AG09309 (cell line): ENCODE measurements at regions not wholly inside any gene's neighbourhood (a gene's known extent, or its start where the extent isn't known, plus 50 kb on each side); places are given as distances from the start of the nearest gene placed in this dataset.
"Not testable (repeated sequence)": the region's sequence is repeated elsewhere in the genome, so short reads cannot be mapped to it uniquely, and the experiment has no call there.

ENCODE experiments used
- DNase-seq: peaks from one replicate; pipeline ENCODE4 v3.0.0-alpha.2; 2010; ENCODE audit warnings: low read depth
- H3K4me3 ChIP-seq: 2 replicates; pipeline ENCODE4 v1.5.1; 2011; ENCODE audit warnings: mild to moderate bottlenecking, low read depth, low read length, moderate library complexity; ENCODE audit not compliant: control insufficient read depth
- TF ChIP-seq, protein P1 (sequence below): IDR thresholded peaks from 2 replicates; pipeline ENCODE4 v1.5.1; 2011; ENCODE audit warnings: mild to moderate bottlenecking, low read depth, low read length, inconsistent platforms; ENCODE audit not compliant: insufficient read depth, control insufficient read depth; ENCODE audit errors: missing control alignments

DNA sequence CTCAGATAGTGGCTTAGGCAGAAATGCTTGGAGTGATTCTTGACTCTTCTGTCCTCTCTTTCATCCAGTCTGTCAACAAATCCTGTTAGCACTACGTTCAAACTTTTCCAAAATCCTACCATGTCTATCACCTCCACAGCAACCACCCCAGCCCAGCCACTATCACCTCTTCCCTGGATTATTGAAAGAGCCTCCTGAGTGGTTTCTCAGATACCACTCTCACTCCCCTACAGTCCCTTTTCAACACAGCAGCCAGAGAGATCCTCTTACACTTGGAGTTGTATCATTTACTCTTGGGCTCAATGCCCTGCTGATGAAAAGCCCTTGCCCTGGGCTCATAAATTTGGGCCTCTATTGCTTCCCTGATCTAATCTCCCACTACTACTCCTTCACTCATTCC is 218.9 kb downstream of the EXOC5 start:
- TF ChIP-seq, protein P1, sequence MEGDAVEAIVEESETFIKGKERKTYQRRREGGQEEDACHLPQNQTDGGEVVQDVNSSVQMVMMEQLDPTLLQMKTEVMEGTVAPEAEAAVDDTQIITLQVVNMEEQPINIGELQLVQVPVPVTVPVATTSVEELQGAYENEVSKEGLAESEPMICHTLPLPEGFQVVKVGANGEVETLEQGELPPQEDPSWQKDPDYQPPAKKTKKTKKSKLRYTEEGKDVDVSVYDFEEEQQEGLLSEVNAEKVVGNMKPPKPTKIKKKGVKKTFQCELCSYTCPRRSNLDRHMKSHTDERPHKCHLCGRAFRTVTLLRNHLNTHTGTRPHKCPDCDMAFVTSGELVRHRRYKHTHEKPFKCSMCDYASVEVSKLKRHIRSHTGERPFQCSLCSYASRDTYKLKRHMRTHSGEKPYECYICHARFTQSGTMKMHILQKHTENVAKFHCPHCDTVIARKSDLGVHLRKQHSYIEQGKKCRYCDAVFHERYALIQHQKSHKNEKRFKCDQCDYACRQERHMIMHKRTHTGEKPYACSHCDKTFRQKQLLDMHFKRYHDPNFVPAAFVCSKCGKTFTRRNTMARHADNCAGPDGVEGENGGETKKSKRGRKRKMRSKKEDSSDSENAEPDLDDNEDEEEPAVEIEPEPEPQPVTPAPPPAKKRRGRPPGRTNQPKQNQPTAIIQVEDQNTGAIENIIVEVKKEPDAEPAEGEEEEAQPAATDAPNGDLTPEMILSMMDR: no peak
- no peak overlapping the region for H3K4me3 ChIP-seq
- DNase-seq: no peak

DNA sequence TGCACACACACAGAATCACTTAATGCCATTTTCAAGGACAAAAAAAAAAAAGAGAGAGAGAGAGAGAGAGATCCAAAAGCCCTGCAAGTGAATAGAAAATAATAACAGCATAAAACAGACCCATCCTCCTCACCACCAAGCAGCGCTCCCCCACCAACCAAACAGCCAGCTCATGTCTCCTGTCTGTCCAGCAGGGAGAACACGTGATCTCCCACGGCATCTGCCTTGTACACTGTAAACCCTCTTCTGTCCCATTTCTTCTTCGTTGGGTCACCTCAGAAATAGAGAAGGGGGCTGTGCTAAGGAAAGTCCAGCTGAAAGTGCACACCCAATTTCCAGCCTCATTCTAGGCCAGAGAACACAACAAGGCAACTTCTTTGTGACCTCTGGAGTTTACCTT is 222.5 kb downstream of the EXOC5 start:
- no peak for DNase-seq
- no peak overlapping the region for H3K4me3 ChIP-seq
- TF ChIP-seq, protein P1: no peak

DNA sequence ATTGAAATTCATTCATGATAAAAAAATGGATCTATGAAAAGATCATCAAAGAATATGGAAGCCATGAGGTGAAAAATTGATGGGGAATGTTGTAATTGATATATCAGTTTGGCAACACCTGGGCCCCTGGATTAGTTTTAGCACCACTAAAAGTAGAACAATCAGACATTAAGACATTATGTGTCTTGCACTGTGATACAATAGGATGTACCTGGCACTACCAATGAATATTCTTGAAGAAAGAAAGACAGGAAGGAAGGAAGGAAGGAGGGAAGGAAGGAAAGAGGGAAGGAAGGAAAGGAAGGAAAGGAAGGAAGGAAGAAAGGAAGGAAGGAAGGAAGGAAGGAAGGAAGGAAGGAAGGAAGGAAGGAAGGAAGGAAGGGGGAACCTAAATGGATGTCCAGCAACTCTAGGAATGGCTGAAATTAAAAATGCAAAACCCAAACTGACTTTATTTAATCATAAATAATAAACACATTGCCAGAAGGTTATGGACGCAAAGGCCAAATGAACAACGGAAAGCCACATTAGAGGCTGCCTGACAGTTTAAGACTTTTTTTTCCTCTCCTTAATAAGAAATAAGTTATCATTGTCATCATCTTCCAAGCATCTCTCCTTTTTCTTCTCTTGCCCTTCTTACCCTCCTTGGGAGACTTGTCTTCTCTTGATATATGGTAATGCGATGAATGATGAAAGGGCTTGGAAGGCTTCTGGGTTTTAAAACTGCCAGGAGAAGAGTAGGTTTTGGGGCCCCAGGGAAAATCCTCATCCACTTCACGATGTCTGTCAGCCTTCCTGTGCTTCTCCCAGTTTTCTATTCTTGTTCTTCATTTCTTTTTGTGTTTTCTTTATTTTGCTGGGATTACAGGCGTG is 224.4 kb downstream of the EXOC5 start:
- not testable (repeated sequence) for H3K4me3 ChIP-seq, DNase-seq

DNA sequence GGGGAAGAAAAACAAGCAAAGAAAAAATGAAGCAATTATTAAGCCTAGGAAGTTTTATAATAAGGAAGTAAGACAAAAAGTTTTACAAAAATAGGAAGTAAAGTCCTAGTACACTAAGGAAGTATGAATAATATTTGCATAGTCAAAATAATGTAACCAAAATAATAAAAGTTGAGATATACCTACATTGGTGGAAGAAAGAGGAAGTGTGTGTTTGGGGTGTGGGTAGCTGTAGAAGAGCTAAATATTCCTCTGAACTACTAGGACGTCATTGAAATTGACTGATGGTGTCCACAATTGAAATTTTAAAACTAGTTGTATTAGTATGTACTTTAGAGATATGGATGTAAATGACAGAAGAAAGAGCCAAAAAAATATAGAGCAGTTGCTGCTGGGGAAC is 228.4 kb upstream of the OTX2 start:
- TF ChIP-seq, protein P1: no peak
- DNase-seq: no peak

DNA sequence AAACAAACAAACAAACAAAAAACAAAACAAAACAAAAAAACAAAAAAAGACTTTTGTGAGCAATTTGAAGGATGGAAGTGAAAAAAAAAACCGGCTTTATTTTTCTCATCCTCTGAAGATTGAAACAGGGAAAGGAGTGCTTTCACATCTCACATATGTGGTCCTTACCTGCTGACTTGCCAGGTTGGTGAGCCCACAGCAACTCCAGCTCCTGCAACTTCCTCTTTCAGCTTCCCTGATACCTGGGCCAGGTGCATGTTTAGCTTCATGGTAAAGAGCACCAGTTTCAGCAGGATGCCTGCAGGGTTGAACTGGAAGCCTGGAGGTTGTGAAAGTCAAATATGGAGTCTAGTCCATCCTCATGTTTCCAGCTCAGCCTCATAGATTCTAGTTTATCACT is 221.2 kb upstream of the OTX2 start:
- TF ChIP-seq, protein P1: no peak
- DNase-seq: no peak
- no peak overlapping the region for H3K4me3 ChIP-seq

More for the DNA sequence above, 228.4 kb upstream of the OTX2 start:
- H3K4me3 ChIP-seq: no peak overlapping the region

DNA sequence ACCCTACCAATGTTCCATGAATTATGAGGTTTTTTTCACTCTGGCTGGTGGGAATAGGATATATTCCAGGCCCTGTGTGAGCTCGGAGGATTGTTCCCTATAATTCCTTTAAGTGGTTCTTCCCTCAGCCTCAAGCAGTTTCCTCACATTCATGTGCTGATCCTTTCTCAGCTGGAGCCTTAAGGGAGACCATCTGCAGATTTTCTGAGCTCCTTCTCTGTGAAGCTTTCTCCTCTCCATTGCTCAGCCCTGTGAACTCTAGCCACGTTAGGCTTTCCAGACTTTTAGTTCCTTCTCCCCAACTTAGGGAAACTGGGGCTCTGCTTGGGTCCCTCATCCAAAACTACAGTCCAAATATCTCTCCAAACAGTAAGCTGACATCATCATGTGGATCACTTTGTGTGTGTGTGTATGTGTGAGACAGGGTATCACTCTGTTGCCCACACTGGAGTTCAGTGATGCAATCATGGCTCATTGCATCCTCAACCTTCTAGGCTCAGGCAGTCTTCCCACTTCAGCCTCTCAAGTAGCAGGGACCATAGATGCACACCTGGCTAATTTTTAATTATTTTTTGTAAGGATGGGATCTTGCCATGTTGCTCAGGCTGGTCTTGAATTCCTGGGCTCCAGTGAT is 219.5 kb upstream of the OTX2 start:
- TF ChIP-seq, protein P1: no peak
- no peak overlapping the region for H3K4me3 ChIP-seq
- no peak for DNase-seq

DNA sequence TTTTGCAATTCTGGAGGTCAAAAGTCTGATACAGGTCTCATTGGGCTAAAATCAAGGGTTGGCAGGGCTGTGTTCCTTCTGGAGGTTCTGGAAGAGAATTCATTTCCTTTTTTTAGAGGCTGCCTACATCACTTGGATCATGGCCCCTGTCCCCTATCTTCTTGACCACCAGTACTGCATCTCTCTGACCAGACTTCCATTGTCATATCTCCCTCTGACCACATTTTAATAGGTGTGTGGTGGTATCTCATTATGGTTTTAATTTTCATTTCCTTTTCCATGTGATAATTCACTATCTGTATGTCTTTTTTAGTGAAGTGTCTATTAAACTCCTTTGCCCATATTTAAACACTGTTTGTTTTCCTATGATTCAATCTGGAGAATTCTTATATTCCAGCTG is 215.2 kb upstream of the OTX2 start:
- no peak overlapping the region for H3K4me3 ChIP-seq
- DNase-seq: no peak
- TF ChIP-seq, protein P1: no peak
